ENCODE measurements at regions not wholly inside any gene's neighbourhood (a gene's known extent, or its start where the extent isn't known, plus 50 kb on each side); places are given as distances from the start of the nearest gene placed in this dataset.

DNA sequence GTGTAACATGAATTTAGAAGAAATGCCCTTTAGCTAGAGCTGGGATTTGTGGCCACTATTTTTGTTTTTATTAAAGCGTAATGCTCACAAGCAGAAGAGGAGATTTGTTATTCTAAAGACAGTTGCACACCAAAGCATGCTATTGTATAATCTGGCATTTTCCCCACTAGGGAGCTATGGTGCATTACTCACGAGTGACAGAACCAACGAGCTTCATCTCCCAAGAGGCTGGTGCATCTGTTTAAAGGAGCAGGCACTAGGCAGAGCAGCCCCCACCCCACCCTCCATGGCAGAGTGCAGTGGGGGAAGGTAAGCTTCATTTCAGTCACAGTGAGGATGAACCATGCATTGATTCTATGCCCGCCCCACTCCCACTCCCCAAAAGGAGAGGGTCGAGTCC lies 287.3 kb upstream of the TSHZ2 start:
- ATAC-seq = no peak
- CTCF ChIA-PET = no interaction called here

DNA sequence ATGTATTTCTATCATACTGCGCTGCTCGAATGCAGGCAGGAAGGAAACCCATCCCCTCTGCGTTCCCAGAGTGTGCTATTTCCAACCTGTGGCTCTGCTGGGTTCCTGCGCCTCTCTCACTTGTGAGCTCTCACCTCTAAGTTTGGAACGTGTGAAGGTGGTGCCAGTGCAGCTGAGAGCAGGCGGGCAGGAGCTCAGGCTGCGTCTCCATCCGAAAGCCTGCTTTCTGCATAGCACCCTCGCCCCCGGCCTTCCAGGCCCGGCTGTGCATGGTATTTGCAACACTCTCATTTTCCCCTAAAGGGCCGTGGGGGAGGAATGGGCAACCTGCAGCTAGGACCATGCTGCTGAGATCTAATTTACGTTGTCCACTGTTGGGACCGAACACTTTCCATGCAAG lies 288.0 kb upstream of the TSHZ2 start:
- CTCF ChIA-PET = no interaction called here
- no peak for TF ChIP-seq TCF7L2 (IDR thresholded peaks at IDR 0.05; ENCODE audit: low read depth, low read length)
- no peak for TF ChIP-seq POLR2AphosphoS5 (IDR thresholded peaks at IDR 0.05; ENCODE audit: low read depth, low read length)
- TF ChIP-seq, protein P1, sequence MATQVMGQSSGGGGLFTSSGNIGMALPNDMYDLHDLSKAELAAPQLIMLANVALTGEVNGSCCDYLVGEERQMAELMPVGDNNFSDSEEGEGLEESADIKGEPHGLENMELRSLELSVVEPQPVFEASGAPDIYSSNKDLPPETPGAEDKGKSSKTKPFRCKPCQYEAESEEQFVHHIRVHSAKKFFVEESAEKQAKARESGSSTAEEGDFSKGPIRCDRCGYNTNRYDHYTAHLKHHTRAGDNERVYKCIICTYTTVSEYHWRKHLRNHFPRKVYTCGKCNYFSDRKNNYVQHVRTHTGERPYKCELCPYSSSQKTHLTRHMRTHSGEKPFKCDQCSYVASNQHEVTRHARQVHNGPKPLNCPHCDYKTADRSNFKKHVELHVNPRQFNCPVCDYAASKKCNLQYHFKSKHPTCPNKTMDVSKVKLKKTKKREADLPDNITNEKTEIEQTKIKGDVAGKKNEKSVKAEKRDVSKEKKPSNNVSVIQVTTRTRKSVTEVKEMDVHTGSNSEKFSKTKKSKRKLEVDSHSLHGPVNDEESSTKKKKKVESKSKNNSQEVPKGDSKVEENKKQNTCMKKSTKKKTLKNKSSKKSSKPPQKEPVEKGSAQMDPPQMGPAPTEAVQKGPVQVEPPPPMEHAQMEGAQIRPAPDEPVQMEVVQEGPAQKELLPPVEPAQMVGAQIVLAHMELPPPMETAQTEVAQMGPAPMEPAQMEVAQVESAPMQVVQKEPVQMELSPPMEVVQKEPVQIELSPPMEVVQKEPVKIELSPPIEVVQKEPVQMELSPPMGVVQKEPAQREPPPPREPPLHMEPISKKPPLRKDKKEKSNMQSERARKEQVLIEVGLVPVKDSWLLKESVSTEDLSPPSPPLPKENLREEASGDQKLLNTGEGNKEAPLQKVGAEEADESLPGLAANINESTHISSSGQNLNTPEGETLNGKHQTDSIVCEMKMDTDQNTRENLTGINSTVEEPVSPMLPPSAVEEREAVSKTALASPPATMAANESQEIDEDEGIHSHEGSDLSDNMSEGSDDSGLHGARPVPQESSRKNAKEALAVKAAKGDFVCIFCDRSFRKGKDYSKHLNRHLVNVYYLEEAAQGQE (IDR thresholded peaks at IDR 0.05; ENCODE audit: insufficient read depth in 1 of 2, low read depth in 2 of 2, low read length in 1 of 2) = no peak
- no peak for TF ChIP-seq SIN3A (IDR thresholded peaks at IDR 0.05; ENCODE audit: borderline replicate concordance, insufficient read depth, low read depth, low read length)
- TF ChIP-seq, protein P2, sequence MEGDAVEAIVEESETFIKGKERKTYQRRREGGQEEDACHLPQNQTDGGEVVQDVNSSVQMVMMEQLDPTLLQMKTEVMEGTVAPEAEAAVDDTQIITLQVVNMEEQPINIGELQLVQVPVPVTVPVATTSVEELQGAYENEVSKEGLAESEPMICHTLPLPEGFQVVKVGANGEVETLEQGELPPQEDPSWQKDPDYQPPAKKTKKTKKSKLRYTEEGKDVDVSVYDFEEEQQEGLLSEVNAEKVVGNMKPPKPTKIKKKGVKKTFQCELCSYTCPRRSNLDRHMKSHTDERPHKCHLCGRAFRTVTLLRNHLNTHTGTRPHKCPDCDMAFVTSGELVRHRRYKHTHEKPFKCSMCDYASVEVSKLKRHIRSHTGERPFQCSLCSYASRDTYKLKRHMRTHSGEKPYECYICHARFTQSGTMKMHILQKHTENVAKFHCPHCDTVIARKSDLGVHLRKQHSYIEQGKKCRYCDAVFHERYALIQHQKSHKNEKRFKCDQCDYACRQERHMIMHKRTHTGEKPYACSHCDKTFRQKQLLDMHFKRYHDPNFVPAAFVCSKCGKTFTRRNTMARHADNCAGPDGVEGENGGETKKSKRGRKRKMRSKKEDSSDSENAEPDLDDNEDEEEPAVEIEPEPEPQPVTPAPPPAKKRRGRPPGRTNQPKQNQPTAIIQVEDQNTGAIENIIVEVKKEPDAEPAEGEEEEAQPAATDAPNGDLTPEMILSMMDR (IDR thresholded peaks at IDR 0.05) = no peak
- intact Hi-C loops (cut with micrococcal nuclease; ENCODE audit: unreplicated experiment) = no loop called here

More for the DNA sequence above, 287.3 kb upstream of the TSHZ2 start:
- no peak overlapping the region for H3K27ac ChIP-seq (ENCODE audit: low read length)
- no peaks in the 10 kb centered on the region for H3K9me3 ChIP-seq (ENCODE audit: control insufficient read depth, insufficient read depth, low read depth, low read length)
- H3K36me3 ChIP-seq (ENCODE audit: control insufficient read depth, insufficient read depth, low read length) = no peaks in the 10 kb centered on the region
- in situ Hi-C loops (cut with HindIII; ENCODE audit: low pct_unique_long_range_greater_than_20kb, low sequenced_read_pairs) = no loop called here
- H3K4me1 ChIP-seq (ENCODE audit: control insufficient read depth, insufficient read depth, low read length) = no peaks in the 10 kb centered on the region
- no TSS peak for BruUV-seq (replicated peaks)
- no peak for DNase-seq (ENCODE audit: low read depth, low spot score)
- intact Hi-C loops (cut with micrococcal nuclease; ENCODE audit: unreplicated experiment) = no loop called here
- no peak overlapping the region for H3K4me3 ChIP-seq (ENCODE audit: low read depth in 2 of 2, low read length in 2 of 2)
- H3K27me3 ChIP-seq (ENCODE audit: control insufficient read depth, insufficient read depth, low read length) = no peaks in the 10 kb centered on the region
- POLR2A ChIA-PET = no interaction called here
- TF ChIP-seq SIN3A (IDR thresholded peaks at IDR 0.05; ENCODE audit: borderline replicate concordance, insufficient read depth, low read depth, low read length) = no peak
- TF ChIP-seq TCF7L2 (IDR thresholded peaks at IDR 0.05; ENCODE audit: low read depth, low read length) = no peak
- no peak for TF ChIP-seq POLR2AphosphoS5 (IDR thresholded peaks at IDR 0.05; ENCODE audit: low read depth, low read length)
- TF ChIP-seq, protein P1 (IDR thresholded peaks at IDR 0.05; ENCODE audit: insufficient read depth in 1 of 2, low read depth in 2 of 2, low read length in 1 of 2) = no peak
- TF ChIP-seq, protein P2 (IDR thresholded peaks at IDR 0.05) = no peak

More for the DNA sequence above, 288.0 kb upstream of the TSHZ2 start:
- no peaks in the 10 kb centered on the region for H3K9me3 ChIP-seq (ENCODE audit: control insufficient read depth, insufficient read depth, low read depth, low read length)
- no peaks in the 10 kb centered on the region for H3K4me1 ChIP-seq (ENCODE audit: control insufficient read depth, insufficient read depth, low read length)
- ATAC-seq = no peak
- H3K27me3 ChIP-seq (ENCODE audit: control insufficient read depth, insufficient read depth, low read length) = 0 out of 2 replicates have a peak, but pooled peaks cover under 1% of the 10 kb centered on the region
- no peaks in the 10 kb centered on the region for H3K36me3 ChIP-seq (ENCODE audit: control insufficient read depth, insufficient read depth, low read length)
- BruUV-seq (replicated peaks) = no TSS peak
- in situ Hi-C loops (cut with HindIII; ENCODE audit: low pct_unique_long_range_greater_than_20kb, low sequenced_read_pairs) = no loop called here
- POLR2A ChIA-PET = no interaction called here
- no peak overlapping the region for H3K27ac ChIP-seq (ENCODE audit: low read length)
- no peak for DNase-seq (ENCODE audit: low read depth, low spot score)
- no peak overlapping the region for H3K4me3 ChIP-seq (ENCODE audit: low read depth in 2 of 2, low read length in 2 of 2)
